Fibroblast of lung (primary cell): ENCODE measurements at regions not wholly inside any gene's neighbourhood (a gene's known extent, or its start where the extent isn't known, plus 50 kb on each side); places are given as distances from the start of the nearest gene placed in this dataset.

Experiments used
- CTCF ChIP-seq, 2 donors: IDR thresholded peaks in 1 of 2; conservative IDR thresholded peaks in 1 of 2; 1 replicate in 1 of 2; 2 replicates in 1 of 2; pipeline ENCODE4 v1.5.1; 2011 to 2012; ENCODE audit warnings: low read length in 2 of 2, control low read depth in 1 of 2, inconsistent platforms in 1 of 2, low read depth in 1 of 2, mild to moderate bottlenecking in 1 of 2
- EZH2 ChIP-seq: IDR thresholded peaks from 2 replicates; pipeline ENCODE4 v1.5.1; 2012; ENCODE audit warnings: low read length, control low read depth, mild to moderate bottlenecking; ENCODE audit errors: missing control alignments

DNA sequence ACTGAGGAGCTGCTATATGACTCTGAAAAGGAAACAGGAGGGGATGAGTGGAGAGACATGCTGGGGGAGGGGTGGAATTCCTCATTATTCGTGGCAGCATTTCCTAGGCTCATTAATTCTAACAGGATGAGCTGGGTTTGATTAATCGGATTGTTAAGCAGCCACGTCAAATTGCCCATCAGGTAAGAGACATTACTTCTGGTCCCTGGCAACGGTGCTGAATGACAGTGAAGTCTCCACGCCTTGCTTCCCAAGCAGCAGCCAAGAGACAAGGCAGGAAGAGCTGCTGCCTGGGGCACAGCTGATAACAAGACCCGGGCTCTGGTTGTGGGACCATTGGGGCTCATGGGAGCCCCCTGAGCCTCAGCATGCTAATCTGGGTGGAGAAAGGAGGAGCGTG is 86.6 kb downstream of the MARCHF4 start:
- TF ChIP-seq EZH2 (no peak), CTCF (conservative IDR thresholded peaks at IDR 0.05 in 1 of 2, IDR thresholded peaks at IDR 0.05 in 1 of 2; ENCODE audit: low read depth in 1 of 2, low read length in 2 of 2) (no peak)
